ENCODE measurements at regions not wholly inside any gene's neighbourhood (a gene's known extent, or its start where the extent isn't known, plus 50 kb on each side); places are given as distances from the start of the nearest gene placed in this dataset.

GRCh38 chr6:81694855-81695254, 57.6 kb downstream of the TENT5A start:
- no peak for DNase-seq

GRCh38 chr6:81694207-81694606, 58.3 kb downstream of the TENT5A start:
- DNase-seq = no peak

- no peak for DNase-seq
Observed at GRCh38 chr6:81693266-81693665, 59.2 kb downstream of the TENT5A start.

- no peak for DNase-seq
Observed at GRCh38 chr6:81690073-81690472, 62.4 kb downstream of the TENT5A start.

GRCh38 chr6:81689580-81689979, 62.9 kb downstream of the TENT5A start:
- DNase-seq = no peak

GRCh38 chr6:81683912-81684311, 68.6 kb downstream of the TENT5A start:
- DNase-seq = no peak

GRCh38 chr6:81682858-81683620, 69.4 kb downstream of the TENT5A start:
- DNase-seq = no peak

GRCh38 chr6:81682235-81682795, 70.2 kb downstream of the TENT5A start:
- DNase-seq = no peak

- DNase-seq = no peak
Observed at GRCh38 chr6:81669445-81669844, 83.0 kb downstream of the TENT5A start.

GRCh38 chr6:81668615-81669047, 83.8 kb downstream of the TENT5A start:
- no peak for DNase-seq

- no peak for DNase-seq
Observed at GRCh38 chr6:81666481-81666880, 86.0 kb downstream of the TENT5A start.

GRCh38 chr6:81656231-81656630, 96.2 kb downstream of the TENT5A start:
- DNase-seq = no peak

GRCh38 chr6:81655696-81656095, 96.8 kb downstream of the TENT5A start:
- no peak for DNase-seq

- no peak for DNase-seq
Observed at GRCh38 chr6:81648502-81648901, 104.0 kb downstream of the TENT5A start.

- DNase-seq = no peak
Observed at GRCh38 chr6:81643156-81643555, 109.3 kb downstream of the TENT5A start.

GRCh38 chr6:81640891-81641290, 111.6 kb downstream of the TENT5A start:
- no peak for DNase-seq

GRCh38 chr6:81640126-81640525, 112.4 kb downstream of the TENT5A start:
- no peak for DNase-seq

GRCh38 chr6:81638366-81638765, 114.1 kb downstream of the TENT5A start:
- DNase-seq = no peak

- no peak for DNase-seq
Observed at GRCh38 chr6:81636930-81637568, 115.4 kb downstream of the TENT5A start.

GRCh38 chr6:81634155-81634880, 118.2 kb downstream of the TENT5A start:
- DNase-seq = no peak

GRCh38 chr6:81633391-81633790, 119.1 kb downstream of the TENT5A start:
- no peak for DNase-seq

- no peak for DNase-seq
Observed at GRCh38 chr6:81630719-81631118, 121.8 kb downstream of the TENT5A start.

GRCh38 chr6:81625216-81625615, 127.3 kb downstream of the TENT5A start:
- DNase-seq = no peak

- DNase-seq = no peak
Observed at GRCh38 chr6:81624453-81624852, 128.0 kb downstream of the TENT5A start.

All from NCI-H2171 treated with DMSO at 0.1 percent for 48 hours (cell line).